ENCODE measurements at regions not wholly inside any gene's neighbourhood (a gene's known extent, or its start where the extent isn't known, plus 50 kb on each side); places are given as distances from the start of the nearest gene placed in this dataset.

DNA sequence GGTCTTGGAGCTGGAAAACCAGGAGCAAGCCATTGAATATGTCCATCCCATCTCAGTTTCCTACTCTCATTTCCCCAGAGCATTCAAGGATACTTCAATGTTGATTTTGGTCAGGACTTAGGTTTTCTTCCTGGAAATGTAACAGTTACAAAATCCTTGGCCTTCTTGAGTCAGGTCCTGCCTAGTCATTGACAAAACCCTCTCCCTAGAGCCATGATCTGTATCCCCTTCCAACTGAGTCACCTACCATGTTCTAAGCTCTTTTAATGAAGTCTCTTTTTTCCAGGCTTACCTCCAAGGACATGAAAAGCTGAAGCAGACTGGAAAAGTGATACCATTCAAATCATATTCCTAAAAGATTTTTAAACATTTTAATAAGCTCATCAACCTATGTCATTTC, 549.2 kb downstream of the GALC start:
- TF ChIP-seq MYC (IDR thresholded peaks at IDR 0.05; ENCODE audit: low read depth, low read length) (no peak), POLR2A (IDR thresholded peaks at IDR 0.05; ENCODE audit: low read depth, low read length) (no peak), GATA2 (IDR thresholded peaks at IDR 0.05; ENCODE audit: insufficient read depth, insufficient read length, low read depth, low read length) (no peak), EZH2 (IDR thresholded peaks at IDR 0.05; ENCODE audit: borderline replicate concordance, low read depth, low read length, severe bottlenecking) (no peak), JUN (IDR thresholded peaks at IDR 0.05; ENCODE audit: borderline replicate concordance, insufficient read depth, insufficient read length, low read depth) (no peak), POLR2AphosphoS5 (IDR thresholded peaks at IDR 0.05; ENCODE audit: insufficient read depth, low read depth, low read length) (no peak)
- TF ChIP-seq, protein P1, sequence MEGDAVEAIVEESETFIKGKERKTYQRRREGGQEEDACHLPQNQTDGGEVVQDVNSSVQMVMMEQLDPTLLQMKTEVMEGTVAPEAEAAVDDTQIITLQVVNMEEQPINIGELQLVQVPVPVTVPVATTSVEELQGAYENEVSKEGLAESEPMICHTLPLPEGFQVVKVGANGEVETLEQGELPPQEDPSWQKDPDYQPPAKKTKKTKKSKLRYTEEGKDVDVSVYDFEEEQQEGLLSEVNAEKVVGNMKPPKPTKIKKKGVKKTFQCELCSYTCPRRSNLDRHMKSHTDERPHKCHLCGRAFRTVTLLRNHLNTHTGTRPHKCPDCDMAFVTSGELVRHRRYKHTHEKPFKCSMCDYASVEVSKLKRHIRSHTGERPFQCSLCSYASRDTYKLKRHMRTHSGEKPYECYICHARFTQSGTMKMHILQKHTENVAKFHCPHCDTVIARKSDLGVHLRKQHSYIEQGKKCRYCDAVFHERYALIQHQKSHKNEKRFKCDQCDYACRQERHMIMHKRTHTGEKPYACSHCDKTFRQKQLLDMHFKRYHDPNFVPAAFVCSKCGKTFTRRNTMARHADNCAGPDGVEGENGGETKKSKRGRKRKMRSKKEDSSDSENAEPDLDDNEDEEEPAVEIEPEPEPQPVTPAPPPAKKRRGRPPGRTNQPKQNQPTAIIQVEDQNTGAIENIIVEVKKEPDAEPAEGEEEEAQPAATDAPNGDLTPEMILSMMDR (IDR thresholded peaks at IDR 0.05; ENCODE audit: extremely low read depth in 1 of 2, insufficient read depth in 1 of 2, low read depth in 1 of 2, low read length in 2 of 2), result no peak
- TF ChIP-seq, protein P2, sequence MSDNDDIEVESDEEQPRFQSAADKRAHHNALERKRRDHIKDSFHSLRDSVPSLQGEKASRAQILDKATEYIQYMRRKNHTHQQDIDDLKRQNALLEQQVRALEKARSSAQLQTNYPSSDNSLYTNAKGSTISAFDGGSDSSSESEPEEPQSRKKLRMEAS (IDR thresholded peaks at IDR 0.05; ENCODE audit: insufficient read depth, insufficient read length), result no peak
